NT2/D1 (cell line): ENCODE measurements at regions not wholly inside any gene's neighbourhood (a gene's known extent, or its start where the extent isn't known, plus 50 kb on each side); places are given as distances from the start of the nearest gene placed in this dataset.

Experiments used
- SUZ12 ChIP-seq: IDR thresholded peaks from 2 replicates; pipeline ENCODE4 v1.6.1; 2011; ENCODE audit not compliant: insufficient read length, insufficient read depth; ENCODE audit errors: extremely low read depth
- ZNF274 ChIP-seq: IDR thresholded peaks from 2 replicates; pipeline ENCODE4 v1.6.1; 2011; ENCODE audit warnings: mild to moderate bottlenecking, low read depth, low read length

DNA sequence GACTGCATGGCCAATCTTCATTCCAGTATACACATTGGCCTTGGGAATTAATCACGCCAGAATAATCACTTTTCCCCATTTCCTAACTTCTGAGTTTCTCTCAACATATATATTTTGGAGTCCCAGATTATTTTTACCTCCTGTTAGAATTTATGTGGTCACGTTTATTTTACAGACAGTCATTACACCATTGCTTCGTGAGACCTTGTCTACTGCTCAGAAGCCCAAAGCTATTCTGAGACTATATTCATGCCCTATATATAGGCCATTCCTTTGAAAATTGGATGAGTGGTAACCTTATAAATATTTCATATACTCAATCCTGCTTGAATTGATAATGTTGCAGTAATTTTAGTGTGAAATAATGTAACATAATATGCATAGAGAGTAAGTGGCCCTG lies 610.0 kb upstream of the CDH2 start:
- TF ChIP-seq ZNF274 (no peak), SUZ12 (no peak)
